ENCODE measurements at regions not wholly inside any gene's neighbourhood (a gene's known extent, or its start where the extent isn't known, plus 50 kb on each side); places are given as distances from the start of the nearest gene placed in this dataset.

DNA sequence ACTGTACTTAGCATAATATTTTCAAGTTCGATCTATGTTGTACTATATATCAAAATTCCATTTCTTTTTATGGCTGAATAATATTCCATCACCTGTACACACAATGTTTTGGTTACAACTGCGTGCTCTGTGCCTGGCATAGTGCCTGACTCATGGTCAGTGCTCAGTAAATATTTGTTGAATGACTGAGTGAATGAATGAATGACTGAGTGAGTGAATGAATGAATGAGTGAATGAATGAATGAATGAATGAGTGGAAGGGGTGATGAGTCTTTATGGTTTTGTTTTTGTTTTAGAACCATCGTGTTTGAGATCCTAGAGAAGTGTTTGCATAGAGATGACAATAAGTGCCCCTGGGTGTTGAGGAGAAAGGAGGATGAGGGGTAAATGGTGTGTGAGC lies 155.3 kb downstream of the MRM1 start:
- TF ChIP-seq EZH2 (IDR thresholded peaks at IDR 0.05; ENCODE audit: low read depth, unreplicated experiment) (no peak), EZH2phosphoT487 (IDR thresholded peaks at IDR 0.05; ENCODE audit: unreplicated experiment) (no peak), JUNB (IDR thresholded peaks at IDR 0.05; ENCODE audit: unreplicated experiment) (no peak), POLR2AphosphoS5 (IDR thresholded peaks at IDR 0.05; ENCODE audit: low read depth) (no peak), CREB1 (CRISPR knock-in tag; IDR thresholded peaks at IDR 0.05; ENCODE audit: low read depth) (no peak), ZNF331 (CRISPR knock-in tag; IDR thresholded peaks at IDR 0.05; ENCODE audit: low read depth) (no peak), NANOG (IDR thresholded peaks at IDR 0.05; ENCODE audit: borderline replicate concordance) (no peak)
- TF ChIP-seq, protein P1, sequence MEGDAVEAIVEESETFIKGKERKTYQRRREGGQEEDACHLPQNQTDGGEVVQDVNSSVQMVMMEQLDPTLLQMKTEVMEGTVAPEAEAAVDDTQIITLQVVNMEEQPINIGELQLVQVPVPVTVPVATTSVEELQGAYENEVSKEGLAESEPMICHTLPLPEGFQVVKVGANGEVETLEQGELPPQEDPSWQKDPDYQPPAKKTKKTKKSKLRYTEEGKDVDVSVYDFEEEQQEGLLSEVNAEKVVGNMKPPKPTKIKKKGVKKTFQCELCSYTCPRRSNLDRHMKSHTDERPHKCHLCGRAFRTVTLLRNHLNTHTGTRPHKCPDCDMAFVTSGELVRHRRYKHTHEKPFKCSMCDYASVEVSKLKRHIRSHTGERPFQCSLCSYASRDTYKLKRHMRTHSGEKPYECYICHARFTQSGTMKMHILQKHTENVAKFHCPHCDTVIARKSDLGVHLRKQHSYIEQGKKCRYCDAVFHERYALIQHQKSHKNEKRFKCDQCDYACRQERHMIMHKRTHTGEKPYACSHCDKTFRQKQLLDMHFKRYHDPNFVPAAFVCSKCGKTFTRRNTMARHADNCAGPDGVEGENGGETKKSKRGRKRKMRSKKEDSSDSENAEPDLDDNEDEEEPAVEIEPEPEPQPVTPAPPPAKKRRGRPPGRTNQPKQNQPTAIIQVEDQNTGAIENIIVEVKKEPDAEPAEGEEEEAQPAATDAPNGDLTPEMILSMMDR (conservative IDR thresholded peaks at IDR 0.05; ENCODE audit: low read depth in 2 of 2): no peak
- TF ChIP-seq, protein P2, sequence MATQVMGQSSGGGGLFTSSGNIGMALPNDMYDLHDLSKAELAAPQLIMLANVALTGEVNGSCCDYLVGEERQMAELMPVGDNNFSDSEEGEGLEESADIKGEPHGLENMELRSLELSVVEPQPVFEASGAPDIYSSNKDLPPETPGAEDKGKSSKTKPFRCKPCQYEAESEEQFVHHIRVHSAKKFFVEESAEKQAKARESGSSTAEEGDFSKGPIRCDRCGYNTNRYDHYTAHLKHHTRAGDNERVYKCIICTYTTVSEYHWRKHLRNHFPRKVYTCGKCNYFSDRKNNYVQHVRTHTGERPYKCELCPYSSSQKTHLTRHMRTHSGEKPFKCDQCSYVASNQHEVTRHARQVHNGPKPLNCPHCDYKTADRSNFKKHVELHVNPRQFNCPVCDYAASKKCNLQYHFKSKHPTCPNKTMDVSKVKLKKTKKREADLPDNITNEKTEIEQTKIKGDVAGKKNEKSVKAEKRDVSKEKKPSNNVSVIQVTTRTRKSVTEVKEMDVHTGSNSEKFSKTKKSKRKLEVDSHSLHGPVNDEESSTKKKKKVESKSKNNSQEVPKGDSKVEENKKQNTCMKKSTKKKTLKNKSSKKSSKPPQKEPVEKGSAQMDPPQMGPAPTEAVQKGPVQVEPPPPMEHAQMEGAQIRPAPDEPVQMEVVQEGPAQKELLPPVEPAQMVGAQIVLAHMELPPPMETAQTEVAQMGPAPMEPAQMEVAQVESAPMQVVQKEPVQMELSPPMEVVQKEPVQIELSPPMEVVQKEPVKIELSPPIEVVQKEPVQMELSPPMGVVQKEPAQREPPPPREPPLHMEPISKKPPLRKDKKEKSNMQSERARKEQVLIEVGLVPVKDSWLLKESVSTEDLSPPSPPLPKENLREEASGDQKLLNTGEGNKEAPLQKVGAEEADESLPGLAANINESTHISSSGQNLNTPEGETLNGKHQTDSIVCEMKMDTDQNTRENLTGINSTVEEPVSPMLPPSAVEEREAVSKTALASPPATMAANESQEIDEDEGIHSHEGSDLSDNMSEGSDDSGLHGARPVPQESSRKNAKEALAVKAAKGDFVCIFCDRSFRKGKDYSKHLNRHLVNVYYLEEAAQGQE (IDR thresholded peaks at IDR 0.05; ENCODE audit: unreplicated experiment): no peak
- TF ChIP-seq, protein P3, sequence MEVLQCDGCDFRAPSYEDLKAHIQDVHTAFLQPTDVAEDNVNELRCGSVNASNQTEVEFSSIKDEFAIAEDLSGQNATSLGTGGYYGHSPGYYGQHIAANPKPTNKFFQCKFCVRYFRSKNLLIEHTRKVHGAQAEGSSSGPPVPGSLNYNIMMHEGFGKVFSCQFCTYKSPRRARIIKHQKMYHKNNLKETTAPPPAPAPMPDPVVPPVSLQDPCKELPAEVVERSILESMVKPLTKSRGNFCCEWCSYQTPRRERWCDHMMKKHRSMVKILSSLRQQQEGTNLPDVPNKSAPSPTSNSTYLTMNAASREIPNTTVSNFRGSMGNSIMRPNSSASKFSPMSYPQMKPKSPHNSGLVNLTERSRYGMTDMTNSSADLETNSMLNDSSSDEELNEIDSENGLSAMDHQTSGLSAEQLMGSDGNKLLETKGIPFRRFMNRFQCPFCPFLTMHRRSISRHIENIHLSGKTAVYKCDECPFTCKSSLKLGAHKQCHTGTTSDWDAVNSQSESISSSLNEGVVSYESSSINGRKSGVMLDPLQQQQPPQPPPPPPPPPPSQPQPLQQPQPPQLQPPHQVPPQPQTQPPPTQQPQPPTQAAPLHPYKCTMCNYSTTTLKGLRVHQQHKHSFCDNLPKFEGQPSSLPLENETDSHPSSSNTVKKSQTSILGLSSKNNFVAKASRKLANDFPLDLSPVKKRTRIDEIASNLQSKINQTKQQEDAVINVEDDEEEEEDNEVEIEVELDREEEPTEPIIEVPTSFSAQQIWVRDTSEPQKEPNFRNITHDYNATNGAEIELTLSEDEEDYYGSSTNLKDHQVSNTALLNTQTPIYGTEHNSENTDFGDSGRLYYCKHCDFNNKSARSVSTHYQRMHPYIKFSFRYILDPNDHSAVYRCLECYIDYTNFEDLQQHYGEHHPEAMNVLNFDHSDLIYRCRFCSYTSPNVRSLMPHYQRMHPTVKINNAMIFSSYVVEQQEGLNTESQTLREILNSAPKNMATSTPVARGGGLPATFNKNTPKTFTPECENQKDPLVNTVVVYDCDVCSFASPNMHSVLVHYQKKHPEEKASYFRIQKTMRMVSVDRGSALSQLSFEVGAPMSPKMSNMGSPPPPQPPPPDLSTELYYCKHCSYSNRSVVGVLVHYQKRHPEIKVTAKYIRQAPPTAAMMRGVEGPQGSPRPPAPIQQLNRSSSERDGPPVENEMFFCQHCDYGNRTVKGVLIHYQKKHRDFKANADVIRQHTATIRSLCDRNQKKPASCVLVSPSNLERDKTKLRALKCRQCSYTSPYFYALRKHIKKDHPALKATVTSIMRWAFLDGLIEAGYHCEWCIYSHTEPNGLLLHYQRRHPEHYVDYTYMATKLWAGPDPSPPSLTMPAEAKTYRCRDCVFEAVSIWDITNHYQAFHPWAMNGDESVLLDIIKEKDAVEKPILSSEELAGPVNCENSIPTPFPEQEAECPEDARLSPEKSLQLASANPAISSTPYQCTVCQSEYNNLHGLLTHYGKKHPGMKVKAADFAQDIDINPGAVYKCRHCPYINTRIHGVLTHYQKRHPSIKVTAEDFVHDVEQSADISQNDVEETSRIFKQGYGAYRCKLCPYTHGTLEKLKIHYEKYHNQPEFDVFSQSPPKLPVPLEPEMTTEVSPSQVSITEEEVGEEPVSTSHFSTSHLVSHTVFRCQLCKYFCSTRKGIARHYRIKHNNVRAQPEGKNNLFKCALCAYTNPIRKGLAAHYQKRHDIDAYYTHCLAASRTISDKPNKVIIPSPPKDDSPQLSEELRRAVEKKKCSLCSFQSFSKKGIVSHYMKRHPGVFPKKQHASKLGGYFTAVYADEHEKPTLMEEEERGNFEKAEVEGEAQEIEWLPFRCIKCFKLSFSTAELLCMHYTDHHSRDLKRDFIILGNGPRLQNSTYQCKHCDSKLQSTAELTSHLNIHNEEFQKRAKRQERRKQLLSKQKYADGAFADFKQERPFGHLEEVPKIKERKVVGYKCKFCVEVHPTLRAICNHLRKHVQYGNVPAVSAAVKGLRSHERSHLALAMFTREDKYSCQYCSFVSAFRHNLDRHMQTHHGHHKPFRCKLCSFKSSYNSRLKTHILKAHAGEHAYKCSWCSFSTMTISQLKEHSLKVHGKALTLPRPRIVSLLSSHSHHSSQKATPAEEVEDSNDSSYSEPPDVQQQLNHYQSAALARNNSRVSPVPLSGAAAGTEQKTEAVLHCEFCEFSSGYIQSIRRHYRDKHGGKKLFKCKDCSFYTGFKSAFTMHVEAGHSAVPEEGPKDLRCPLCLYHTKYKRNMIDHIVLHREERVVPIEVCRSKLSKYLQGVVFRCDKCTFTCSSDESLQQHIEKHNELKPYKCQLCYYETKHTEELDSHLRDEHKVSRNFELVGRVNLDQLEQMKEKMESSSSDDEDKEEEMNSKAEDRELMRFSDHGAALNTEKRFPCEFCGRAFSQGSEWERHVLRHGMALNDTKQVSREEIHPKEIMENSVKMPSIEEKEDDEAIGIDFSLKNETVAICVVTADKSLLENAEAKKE (CRISPR knock-in tag; IDR thresholded peaks at IDR 0.05): no peak
- TF ChIP-seq, protein P4, sequence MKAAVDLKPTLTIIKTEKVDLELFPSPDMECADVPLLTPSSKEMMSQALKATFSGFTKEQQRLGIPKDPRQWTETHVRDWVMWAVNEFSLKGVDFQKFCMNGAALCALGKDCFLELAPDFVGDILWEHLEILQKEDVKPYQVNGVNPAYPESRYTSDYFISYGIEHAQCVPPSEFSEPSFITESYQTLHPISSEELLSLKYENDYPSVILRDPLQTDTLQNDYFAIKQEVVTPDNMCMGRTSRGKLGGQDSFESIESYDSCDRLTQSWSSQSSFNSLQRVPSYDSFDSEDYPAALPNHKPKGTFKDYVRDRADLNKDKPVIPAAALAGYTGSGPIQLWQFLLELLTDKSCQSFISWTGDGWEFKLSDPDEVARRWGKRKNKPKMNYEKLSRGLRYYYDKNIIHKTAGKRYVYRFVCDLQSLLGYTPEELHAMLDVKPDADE (IDR thresholded peaks at IDR 0.05): no peak

All from GM23338 (cell line).